ENCODE measurements at regions not wholly inside any gene's neighbourhood (a gene's known extent, or its start where the extent isn't known, plus 50 kb on each side); places are given as distances from the start of the nearest gene placed in this dataset.

DNA sequence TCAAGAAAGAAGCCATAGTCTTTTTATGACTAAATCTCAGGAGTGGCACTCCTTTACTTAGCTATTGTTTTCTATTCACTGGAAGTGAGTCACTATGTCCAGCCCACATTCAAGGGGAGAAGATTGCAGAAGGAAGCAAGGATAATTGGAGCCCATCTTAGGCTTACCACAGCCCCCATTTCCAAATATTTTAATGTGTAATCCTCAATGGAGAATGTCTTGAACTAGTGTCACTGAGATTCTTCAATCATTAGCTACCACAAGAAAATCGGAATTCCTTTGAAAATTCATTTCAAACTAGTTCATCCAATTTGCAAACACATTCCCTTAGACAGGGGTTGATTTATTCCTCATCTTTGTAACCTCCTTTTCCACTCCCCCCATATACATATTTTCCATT lies 84.7 kb downstream of the DLEU7 start:
- no peak overlapping the region for H2AK5ac ChIP-seq (ENCODE audit: insufficient read length, low read length)
- no peak overlapping the region for H2BK120ac ChIP-seq (ENCODE audit: low read depth, low read length, poor library complexity, severe bottlenecking)
- H3K36me3 Mint-ChIP-seq (ENCODE audit: insufficient read depth in 1 of 3, low read depth in 3 of 3): peaks cover 10 to 37% (median 13%) of the 10 kb centered on the region in 3 experiments; a peak in 6 of 7 replicates
- H4K91ac ChIP-seq (ENCODE audit: insufficient read length, low read depth, low read length): no peak overlapping the region
- no peak overlapping the region for H4K8ac ChIP-seq (replicated peaks; ENCODE audit: insufficient read length, low read depth, low read length)
- no peak overlapping the region for H3K9ac ChIP-seq (ENCODE audit: extremely low read depth, insufficient read length, low read length)
- no peak overlapping the region for H3K14ac ChIP-seq (ENCODE audit: insufficient read depth, low read length)
- H3K4me1 Mint-ChIP-seq: peaks cover 19 to 20% of the 10 kb centered on the region in 2 experiments
- H2BK20ac ChIP-seq (ENCODE audit: low read depth, low read length, poor library complexity, severe bottlenecking): no peak overlapping the region
- no peak overlapping the region for H2BK5ac ChIP-seq (ENCODE audit: insufficient read length, low read length)
- no peaks in the 10 kb centered on the region for H3K79me1 ChIP-seq (ENCODE audit: insufficient read depth, low read depth, low read length, poor library complexity, severe bottlenecking)
- peaks cover 30% of the 10 kb centered on the region in 2 experiments for H3K9me3 Mint-ChIP-seq
- no peaks in the 10 kb centered on the region for H3K9me3 ChIP-seq (ENCODE audit: control insufficient read depth, low read depth, low read length)
- H3K23ac ChIP-seq (ENCODE audit: insufficient read length, low read depth, low read length): no peak overlapping the region
- no peak overlapping the region for H3K4me2 ChIP-seq (ENCODE audit: insufficient read depth, insufficient read length, low read length)
- H3K27me3 Mint-ChIP-seq (ENCODE audit: low read depth): no peaks in the 10 kb centered on the region; the same call in none of the 2 replicates
- DNase-seq: no peak
- H3K27ac Mint-ChIP-seq: no peak overlapping the region
- H2BK15ac ChIP-seq (ENCODE audit: low read depth, low read length): no peak overlapping the region
- H3K4ac ChIP-seq (ENCODE audit: low read depth, low read length): no peak overlapping the region
- H3K79me2 ChIP-seq (ENCODE audit: insufficient read depth, low read length): no peaks in the 10 kb centered on the region
- no peaks in the 10 kb centered on the region for H3K23me2 ChIP-seq (ENCODE audit: insufficient read length, low read depth, low read length, poor library complexity, severe bottlenecking)
- H3T11ph ChIP-seq (ENCODE audit: low read length): no peak overlapping the region
- H3K4me3 Mint-ChIP-seq: no peak overlapping the region
- TF ChIP-seq, protein P1, sequence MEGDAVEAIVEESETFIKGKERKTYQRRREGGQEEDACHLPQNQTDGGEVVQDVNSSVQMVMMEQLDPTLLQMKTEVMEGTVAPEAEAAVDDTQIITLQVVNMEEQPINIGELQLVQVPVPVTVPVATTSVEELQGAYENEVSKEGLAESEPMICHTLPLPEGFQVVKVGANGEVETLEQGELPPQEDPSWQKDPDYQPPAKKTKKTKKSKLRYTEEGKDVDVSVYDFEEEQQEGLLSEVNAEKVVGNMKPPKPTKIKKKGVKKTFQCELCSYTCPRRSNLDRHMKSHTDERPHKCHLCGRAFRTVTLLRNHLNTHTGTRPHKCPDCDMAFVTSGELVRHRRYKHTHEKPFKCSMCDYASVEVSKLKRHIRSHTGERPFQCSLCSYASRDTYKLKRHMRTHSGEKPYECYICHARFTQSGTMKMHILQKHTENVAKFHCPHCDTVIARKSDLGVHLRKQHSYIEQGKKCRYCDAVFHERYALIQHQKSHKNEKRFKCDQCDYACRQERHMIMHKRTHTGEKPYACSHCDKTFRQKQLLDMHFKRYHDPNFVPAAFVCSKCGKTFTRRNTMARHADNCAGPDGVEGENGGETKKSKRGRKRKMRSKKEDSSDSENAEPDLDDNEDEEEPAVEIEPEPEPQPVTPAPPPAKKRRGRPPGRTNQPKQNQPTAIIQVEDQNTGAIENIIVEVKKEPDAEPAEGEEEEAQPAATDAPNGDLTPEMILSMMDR (conservative IDR thresholded peaks at IDR 0.05): no peak
- H3K4me1 ChIP-seq (ENCODE audit: insufficient read depth, low read length): no peaks in the 10 kb centered on the region; the same call in 1 of the 2 replicates
- no peak overlapping the region for H2AFZ ChIP-seq (ENCODE audit: low read length)
- no peaks in the 10 kb centered on the region for H4K20me1 ChIP-seq (ENCODE audit: control insufficient read depth, insufficient read depth, insufficient read length)
- H3K56ac ChIP-seq (ENCODE audit: insufficient read length, low read depth, low read length): no peak overlapping the region
- no peak overlapping the region for H3K18ac ChIP-seq (ENCODE audit: insufficient read length, low read depth, low read length)
- H4K5ac ChIP-seq (ENCODE audit: insufficient read length, low read depth, low read length): no peak overlapping the region
- H3K27ac ChIP-seq (ENCODE audit: insufficient read length, low read depth, low read length): no peak overlapping the region
- no peaks in the 10 kb centered on the region for H3K27me3 ChIP-seq (ENCODE audit: insufficient read depth, low read length)
- H2BK12ac ChIP-seq (ENCODE audit: insufficient read length, low read depth, low read length): no peak overlapping the region
- WGBS (ENCODE audit: extremely low coverage, insufficient read length, low lambda C conversion rate): no CpG with 5 or more reads among the region's 1 CpG

Data from H9 (cell line).